ENCODE measurements at regions not wholly inside any gene's neighbourhood (a gene's known extent, or its start where the extent isn't known, plus 50 kb on each side); places are given as distances from the start of the nearest gene placed in this dataset.
"Not testable (repeated sequence)": the region's sequence is repeated elsewhere in the genome, so short reads cannot be mapped to it uniquely, and the experiment has no call there.

DNA sequence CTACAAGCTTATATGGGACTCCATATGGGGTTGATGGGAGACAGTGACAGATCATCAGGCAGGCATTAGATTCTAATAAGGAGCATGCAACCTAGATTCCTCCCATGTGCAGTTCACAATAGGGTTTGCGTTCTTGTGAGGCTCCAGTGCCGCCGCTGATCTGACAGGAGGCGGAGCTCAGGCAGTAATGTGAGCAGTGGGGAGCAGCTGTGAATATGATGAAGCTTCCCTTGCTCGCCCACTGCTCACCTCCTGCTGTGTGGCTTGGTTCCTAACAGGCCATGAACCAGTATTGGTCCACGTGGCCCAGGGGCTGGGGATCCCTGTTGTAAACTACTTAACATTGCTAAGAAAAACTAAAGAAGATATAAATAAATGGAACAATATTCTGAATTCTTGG, 378.4 kb downstream of the KCNRG start:
- no peak overlapping the region for H3K4me3 ChIP-seq (ENCODE audit: control extremely low read depth in 1 of 5, extremely low read depth in 1 of 5, insufficient read depth in 1 of 5, low read depth in 2 of 5, low read length in 4 of 5)
- H3K9me3 ChIP-seq (ENCODE audit: control extremely low read depth in 1 of 3, control insufficient read depth in 2 of 3, insufficient read depth in 1 of 3, low read length in 2 of 3), result no peaks in the 10 kb centered on the region
- Mint-ChIP-seq H3K4me1 (no peaks in the 10 kb centered on the region), H3K9me3 (ENCODE audit: insufficient read depth) (no peaks in the 10 kb centered on the region), H3K27me3 (no peaks in the 10 kb centered on the region), H3K27ac (no peak overlapping the region), H3K4me3 (no peak overlapping the region)
- TF ChIP-seq, protein P1, sequence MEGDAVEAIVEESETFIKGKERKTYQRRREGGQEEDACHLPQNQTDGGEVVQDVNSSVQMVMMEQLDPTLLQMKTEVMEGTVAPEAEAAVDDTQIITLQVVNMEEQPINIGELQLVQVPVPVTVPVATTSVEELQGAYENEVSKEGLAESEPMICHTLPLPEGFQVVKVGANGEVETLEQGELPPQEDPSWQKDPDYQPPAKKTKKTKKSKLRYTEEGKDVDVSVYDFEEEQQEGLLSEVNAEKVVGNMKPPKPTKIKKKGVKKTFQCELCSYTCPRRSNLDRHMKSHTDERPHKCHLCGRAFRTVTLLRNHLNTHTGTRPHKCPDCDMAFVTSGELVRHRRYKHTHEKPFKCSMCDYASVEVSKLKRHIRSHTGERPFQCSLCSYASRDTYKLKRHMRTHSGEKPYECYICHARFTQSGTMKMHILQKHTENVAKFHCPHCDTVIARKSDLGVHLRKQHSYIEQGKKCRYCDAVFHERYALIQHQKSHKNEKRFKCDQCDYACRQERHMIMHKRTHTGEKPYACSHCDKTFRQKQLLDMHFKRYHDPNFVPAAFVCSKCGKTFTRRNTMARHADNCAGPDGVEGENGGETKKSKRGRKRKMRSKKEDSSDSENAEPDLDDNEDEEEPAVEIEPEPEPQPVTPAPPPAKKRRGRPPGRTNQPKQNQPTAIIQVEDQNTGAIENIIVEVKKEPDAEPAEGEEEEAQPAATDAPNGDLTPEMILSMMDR (IDR thresholded peaks at IDR 0.05), result no peak
- no peak for TF ChIP-seq EZH2 (IDR thresholded peaks at IDR 0.05; ENCODE audit: borderline replicate concordance, insufficient read depth, low read depth, low read length, poor library complexity, severe bottlenecking)
- H3K27ac ChIP-seq (ENCODE audit: low read length in 2 of 2), result no peak overlapping the region
- DNase-seq, result no peak
- ChIA-PET CTCF (no interaction called here), POLR2A (no interaction called here)
- 86% methylated on average over 3 of the region's 6 CpGs for WGBS (ENCODE audit: insufficient coverage)
- H3K4me2 ChIP-seq (replicated peaks; ENCODE audit: low read depth, low read length, poor library complexity, severe bottlenecking), result no peak overlapping the region
- no peaks in the 10 kb centered on the region for H3K36me3 ChIP-seq (replicated peaks in 1 of 2; ENCODE audit: control extremely low read depth in 1 of 2, control insufficient read depth in 1 of 2, extremely low read depth in 1 of 2, insufficient read depth in 2 of 2, low read length in 1 of 2)
- ATAC-seq (ENCODE audit: low read depth), result no peak
- no peak overlapping the region for H3K9ac ChIP-seq (ENCODE audit: low read length)
- no peaks in the 10 kb centered on the region for H3K27me3 ChIP-seq (replicated peaks in 1 of 4; ENCODE audit: control extremely low read depth in 1 of 4, control insufficient read depth in 3 of 4, insufficient read depth in 4 of 4, low read length in 3 of 4)
- H2AFZ ChIP-seq (ENCODE audit: insufficient read depth, low read depth, low read length, poor library complexity, severe bottlenecking), result no peak overlapping the region
- no peaks in the 10 kb centered on the region for H3K79me2 ChIP-seq (ENCODE audit: control insufficient read depth, insufficient read depth, low read length)
- intact Hi-C loops (cut with micrococcal nuclease), result no loop called here
- H3K4me1 ChIP-seq (ENCODE audit: control insufficient read depth in 2 of 2, insufficient read depth in 2 of 2, low read length in 2 of 2), result no peaks in the 10 kb centered on the region
- no peaks in the 10 kb centered on the region for H4K20me1 ChIP-seq (ENCODE audit: control insufficient read depth, insufficient read depth, low read length, poor library complexity, severe bottlenecking)

DNA sequence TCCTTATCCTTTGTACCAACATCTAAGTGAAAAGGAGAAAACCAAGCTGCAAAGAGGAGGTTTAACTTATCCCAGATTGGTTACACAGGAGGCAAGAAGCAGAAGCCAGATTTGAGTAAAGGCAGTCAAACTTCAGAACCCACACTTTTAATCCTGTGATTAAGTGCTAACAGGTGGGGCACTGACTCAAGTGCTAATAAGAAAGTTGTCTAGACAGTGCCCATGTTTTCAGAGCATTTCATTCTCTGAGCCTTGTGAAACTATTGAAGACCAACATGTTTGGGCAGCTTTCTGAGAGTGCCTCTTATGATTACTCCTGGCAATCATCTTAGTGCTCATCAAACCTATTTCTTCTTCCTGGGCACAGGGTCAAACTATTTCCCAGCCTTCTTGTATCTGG, 380.8 kb downstream of the KCNRG start:
- intact Hi-C loops (cut with micrococcal nuclease), result no loop called here
- Mint-ChIP-seq H3K9me3 (ENCODE audit: insufficient read depth) (no peaks in the 10 kb centered on the region), H3K4me3 (no peak overlapping the region), H3K4me1 (no peaks in the 10 kb centered on the region), H3K27ac (no peak overlapping the region), H3K27me3 (no peaks in the 10 kb centered on the region)
- Histone ChIP-seq H2AFZ (ENCODE audit: insufficient read depth, low read depth, low read length, poor library complexity, severe bottlenecking) (no peak overlapping the region), H3K4me2 (replicated peaks; ENCODE audit: low read depth, low read length, poor library complexity, severe bottlenecking) (no peak overlapping the region), H3K79me2 (ENCODE audit: control insufficient read depth, insufficient read depth, low read length) (no peaks in the 10 kb centered on the region), H4K20me1 (ENCODE audit: control insufficient read depth, insufficient read depth, low read length, poor library complexity, severe bottlenecking) (no peaks in the 10 kb centered on the region), H3K4me1 (ENCODE audit: control insufficient read depth in 2 of 2, insufficient read depth in 2 of 2, low read length in 2 of 2) (no peaks in the 10 kb centered on the region), H3K27ac (ENCODE audit: low read length in 2 of 2) (no peak overlapping the region), H3K9ac (ENCODE audit: low read length) (no peak overlapping the region), H3K9me3 (ENCODE audit: control extremely low read depth in 1 of 3, control insufficient read depth in 2 of 3, insufficient read depth in 1 of 3, low read length in 2 of 3) (no peaks in the 10 kb centered on the region), H3K27me3 (replicated peaks in 1 of 4; ENCODE audit: control extremely low read depth in 1 of 4, control insufficient read depth in 3 of 4, insufficient read depth in 4 of 4, low read length in 3 of 4) (no peaks in the 10 kb centered on the region), H3K36me3 (replicated peaks in 1 of 2; ENCODE audit: control extremely low read depth in 1 of 2, control insufficient read depth in 1 of 2, extremely low read depth in 1 of 2, insufficient read depth in 2 of 2, low read length in 1 of 2) (no peaks in the 10 kb centered on the region), H3K4me3 (ENCODE audit: control extremely low read depth in 1 of 5, extremely low read depth in 1 of 5, insufficient read depth in 1 of 5, low read depth in 2 of 5, low read length in 4 of 5) (no peak overlapping the region)
- ChIA-PET CTCF (no interaction called here), POLR2A (no interaction called here)
- no peak for TF ChIP-seq EZH2 (IDR thresholded peaks at IDR 0.05; ENCODE audit: borderline replicate concordance, insufficient read depth, low read depth, low read length, poor library complexity, severe bottlenecking)
- TF ChIP-seq, protein P1 (IDR thresholded peaks at IDR 0.05), result no peak
- no peak for DNase-seq
- ATAC-seq (ENCODE audit: low read depth), result no peak

- H3K4me3 ChIP-seq (ENCODE audit: control extremely low read depth in 1 of 5, extremely low read depth in 1 of 5, insufficient read depth in 1 of 5, low read depth in 2 of 5, low read length in 4 of 5); POLR2A ChIA-PET; DNase-seq; H3K4me1 ChIP-seq (ENCODE audit: control insufficient read depth in 2 of 2, insufficient read depth in 2 of 2, low read length in 2 of 2); H2AFZ ChIP-seq (ENCODE audit: insufficient read depth, low read depth, low read length, poor library complexity, severe bottlenecking); H3K27me3 ChIP-seq (replicated peaks in 1 of 4; ENCODE audit: control extremely low read depth in 1 of 4, control insufficient read depth in 3 of 4, insufficient read depth in 4 of 4, low read length in 3 of 4); H3K4me2 ChIP-seq (replicated peaks; ENCODE audit: low read depth, low read length, poor library complexity, severe bottlenecking); H3K4me3 Mint-ChIP-seq; H3K4me1 Mint-ChIP-seq; H3K9me3 ChIP-seq (ENCODE audit: control extremely low read depth in 1 of 3, control insufficient read depth in 2 of 3, insufficient read depth in 1 of 3, low read length in 2 of 3); H3K27me3 Mint-ChIP-seq; H3K27ac Mint-ChIP-seq; H3K9ac ChIP-seq (ENCODE audit: low read length); CTCF ChIA-PET; H3K9me3 Mint-ChIP-seq (ENCODE audit: insufficient read depth); H3K27ac ChIP-seq (ENCODE audit: low read length in 2 of 2); H4K20me1 ChIP-seq (ENCODE audit: control insufficient read depth, insufficient read depth, low read length, poor library complexity, severe bottlenecking); intact Hi-C loops (cut with micrococcal nuclease); ATAC-seq (ENCODE audit: low read depth); H3K79me2 ChIP-seq (ENCODE audit: control insufficient read depth, insufficient read depth, low read length); H3K36me3 ChIP-seq (replicated peaks in 1 of 2; ENCODE audit: control extremely low read depth in 1 of 2, control insufficient read depth in 1 of 2, extremely low read depth in 1 of 2, insufficient read depth in 2 of 2, low read length in 1 of 2): not testable (repeated sequence)
- WGBS (ENCODE audit: insufficient coverage), result 98% methylated on average over 23 of the region's 31 CpGs
These were observed 381.4 kb downstream of the KCNRG start for GRCh38 chr13:50396618-50397017.
